ENCODE measurements at regions not wholly inside any gene's neighbourhood (a gene's known extent, or its start where the extent isn't known, plus 50 kb on each side); places are given as distances from the start of the nearest gene placed in this dataset.

DNA sequence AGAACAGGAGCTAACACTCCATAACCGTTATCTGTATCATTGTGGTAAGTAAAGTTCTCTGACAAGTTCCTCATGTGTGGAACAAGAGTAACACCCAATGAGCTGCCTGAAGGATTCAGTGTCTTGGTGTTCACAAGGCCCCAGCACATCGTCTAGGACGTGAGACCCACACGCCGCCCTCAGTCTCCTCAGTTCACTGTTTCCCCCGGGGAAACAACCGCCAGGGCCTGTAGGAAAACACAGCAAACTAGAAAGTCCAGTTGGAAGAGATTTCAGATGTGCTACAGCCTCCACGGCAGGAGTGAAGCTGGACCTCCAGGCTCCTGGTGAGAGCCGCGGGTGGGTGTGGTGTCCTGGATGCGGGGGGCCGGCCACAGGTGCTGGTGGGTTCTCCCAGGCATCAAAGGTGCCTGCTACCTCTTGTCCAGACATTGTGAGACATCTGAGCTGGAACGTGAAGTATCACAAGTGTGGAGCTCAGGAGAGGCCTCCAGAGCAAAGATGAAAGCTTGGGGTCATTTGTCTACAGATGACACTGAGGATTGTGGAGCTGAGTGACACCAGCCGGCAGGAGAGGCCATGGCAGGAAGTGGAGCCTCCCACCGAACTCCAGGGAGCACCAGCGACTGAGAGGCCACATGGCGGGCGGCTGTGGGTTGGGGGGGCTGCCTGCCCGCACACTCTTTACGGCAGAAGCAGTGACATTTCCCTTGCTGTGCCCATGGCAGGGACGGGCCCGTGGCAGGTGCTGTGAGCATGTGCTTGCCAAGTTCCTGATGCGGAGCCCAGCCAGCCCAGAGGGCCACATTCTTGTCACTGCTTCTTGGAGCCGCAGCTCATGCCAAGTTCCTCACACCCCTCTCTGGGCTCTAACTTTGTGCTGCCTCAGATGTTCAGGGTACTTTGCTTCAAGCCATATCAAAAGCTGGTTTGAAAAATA, 131.2 kb downstream of the TMEM18 start:
- TF ChIP-seq, protein P1, sequence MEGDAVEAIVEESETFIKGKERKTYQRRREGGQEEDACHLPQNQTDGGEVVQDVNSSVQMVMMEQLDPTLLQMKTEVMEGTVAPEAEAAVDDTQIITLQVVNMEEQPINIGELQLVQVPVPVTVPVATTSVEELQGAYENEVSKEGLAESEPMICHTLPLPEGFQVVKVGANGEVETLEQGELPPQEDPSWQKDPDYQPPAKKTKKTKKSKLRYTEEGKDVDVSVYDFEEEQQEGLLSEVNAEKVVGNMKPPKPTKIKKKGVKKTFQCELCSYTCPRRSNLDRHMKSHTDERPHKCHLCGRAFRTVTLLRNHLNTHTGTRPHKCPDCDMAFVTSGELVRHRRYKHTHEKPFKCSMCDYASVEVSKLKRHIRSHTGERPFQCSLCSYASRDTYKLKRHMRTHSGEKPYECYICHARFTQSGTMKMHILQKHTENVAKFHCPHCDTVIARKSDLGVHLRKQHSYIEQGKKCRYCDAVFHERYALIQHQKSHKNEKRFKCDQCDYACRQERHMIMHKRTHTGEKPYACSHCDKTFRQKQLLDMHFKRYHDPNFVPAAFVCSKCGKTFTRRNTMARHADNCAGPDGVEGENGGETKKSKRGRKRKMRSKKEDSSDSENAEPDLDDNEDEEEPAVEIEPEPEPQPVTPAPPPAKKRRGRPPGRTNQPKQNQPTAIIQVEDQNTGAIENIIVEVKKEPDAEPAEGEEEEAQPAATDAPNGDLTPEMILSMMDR (IDR thresholded peaks at IDR 0.05 in 2 of 3, conservative IDR thresholded peaks at IDR 0.05 in 1 of 3; ENCODE audit: borderline replicate concordance in 1 of 3, insufficient read depth in 1 of 3, low read depth in 2 of 3, low read length in 2 of 3) = no peak
- no peak for TF ChIP-seq YY1 (IDR thresholded peaks at IDR 0.05; ENCODE audit: extremely low read depth, insufficient replicate concordance, low read depth, low read length)
- TF ChIP-seq EZH2 (IDR thresholded peaks at IDR 0.05) = no peak
- no peak for TF ChIP-seq POLR2AphosphoS5 (IDR thresholded peaks at IDR 0.05; ENCODE audit: low read depth, low read length)
- no peak for TF ChIP-seq ELF1 (IDR thresholded peaks at IDR 0.05; ENCODE audit: borderline replicate concordance, low read depth)
- TF ChIP-seq POLR2A (IDR thresholded peaks at IDR 0.05; ENCODE audit: borderline replicate concordance, extremely low read depth, insufficient read depth, insufficient read length) = no peak
- TF ChIP-seq SRF (IDR thresholded peaks at IDR 0.05; ENCODE audit: low read depth) = no peak
- TF ChIP-seq EZH2phosphoT487 (IDR thresholded peaks at IDR 0.05; ENCODE audit: borderline replicate concordance) = no peak
- TF ChIP-seq, protein P2, sequence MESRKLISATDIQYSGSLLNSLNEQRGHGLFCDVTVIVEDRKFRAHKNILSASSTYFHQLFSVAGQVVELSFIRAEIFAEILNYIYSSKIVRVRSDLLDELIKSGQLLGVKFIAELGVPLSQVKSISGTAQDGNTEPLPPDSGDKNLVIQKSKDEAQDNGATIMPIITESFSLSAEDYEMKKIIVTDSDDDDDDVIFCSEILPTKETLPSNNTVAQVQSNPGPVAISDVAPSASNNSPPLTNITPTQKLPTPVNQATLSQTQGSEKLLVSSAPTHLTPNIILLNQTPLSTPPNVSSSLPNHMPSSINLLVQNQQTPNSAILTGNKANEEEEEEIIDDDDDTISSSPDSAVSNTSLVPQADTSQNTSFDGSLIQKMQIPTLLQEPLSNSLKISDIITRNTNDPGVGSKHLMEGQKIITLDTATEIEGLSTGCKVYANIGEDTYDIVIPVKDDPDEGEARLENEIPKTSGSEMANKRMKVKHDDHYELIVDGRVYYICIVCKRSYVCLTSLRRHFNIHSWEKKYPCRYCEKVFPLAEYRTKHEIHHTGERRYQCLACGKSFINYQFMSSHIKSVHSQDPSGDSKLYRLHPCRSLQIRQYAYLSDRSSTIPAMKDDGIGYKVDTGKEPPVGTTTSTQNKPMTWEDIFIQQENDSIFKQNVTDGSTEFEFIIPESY (IDR thresholded peaks at IDR 0.05; ENCODE audit: extremely low read depth, insufficient replicate concordance, low read length) = no peak

Data from HCT116 (cell line).